Thyroid gland (tissue), 4 donors: ENCODE measurements at regions not wholly inside any gene's neighbourhood (a gene's known extent, or its start where the extent isn't known, plus 50 kb on each side); places are given as distances from the start of the nearest gene placed in this dataset.

Source experiments
- CTCF ChIP-seq, 6 experiments: fragments of 200-600 bp in 3 of 6; fragments of 450-650 bp in 3 of 6; sonication (generic) in 3 of 6; IDR thresholded peaks; one replicate each; pipeline ENCODE4 v1.5.1; 2016 to 2019; ENCODE audit warnings: antibody characterized with exemption in 6 of 6, mild to moderate bottlenecking in 2 of 6, inconsistent platforms in 1 of 6, moderate library complexity in 1 of 6
- POLR2A ChIP-seq, 2 donors: fragments of 450-650 bp; IDR thresholded peaks; one replicate each; pipeline ENCODE4 v1.6.1; 2017; ENCODE audit warnings: antibody characterized with exemption in 2 of 2, mild to moderate bottlenecking in 2 of 2, moderate library complexity in 1 of 2

GRCh38 chr1:157189986-157190982, 52.1 kb upstream of the ETV3 start:
- TF ChIP-seq CTCF (IDR thresholded peaks at IDR 0.05) (no peak), POLR2A (IDR thresholded peaks at IDR 0.05) (no peak)
